SK-N-SH (cell line): ENCODE measurements at regions not wholly inside any gene's neighbourhood (a gene's known extent, or its start where the extent isn't known, plus 50 kb on each side); places are given as distances from the start of the nearest gene placed in this dataset.

Experiments used
- CTCF ChIA-PET: fragments of 300-600, 350-600 bp; formaldehyde crosslinking; extraction: SDS; loops from one replicate; lab custom pipeline; 2021; lab: Yijun Ruan, JAX
- POLR2A ChIA-PET: fragments of 350-600 bp; sonication (Branson Sonifier 250); formaldehyde crosslinking; extraction: SDS; loops from one replicate; lab custom pipeline; 2020; ENCODE audit warnings: antibody characterized with exemption, inconsistent platforms; lab: Yijun Ruan, JAX
- DNase-seq: peaks from one replicate; pipeline ENCODE4 v3.0.0; 2012
- H2AFZ ChIP-seq: fragments of 200-600 bp; sonication (generic); 2 replicates; pipeline ENCODE4 v1.8.1; 2016; ENCODE audit warnings: antibody characterized with exemption, mild to moderate bottlenecking, low read depth
- H3F3A ChIP-seq: fragments of 200-600 bp; sonication (generic); replicated peaks from 2 replicates; pipeline ENCODE3; 2016; ENCODE audit warnings: antibody characterized with exemption, mild to moderate bottlenecking; ENCODE audit not compliant: insufficient read depth
- H3K27ac ChIP-seq, 2 experiments: fragments of 200-500 bp in 1 of 2; fragments of 200-600 bp in 1 of 2; sonication (Bioruptor generic) in 1 of 2; sonication (generic), shearing (Covaris generic) in 1 of 2; 2 replicates each; pipeline versions ENCODE4 v1.5.1 to v1.6.1; 2014 to 2016; ENCODE audit warnings: low read depth in 2 of 2, inconsistent platforms in 1 of 2, low read length in 1 of 2, mild to moderate bottlenecking in 1 of 2, mixed read lengths in 1 of 2
- H3K27me3 ChIP-seq: fragments of 200-600 bp; sonication (generic), shearing (Covaris generic); 2 replicates; pipeline ENCODE4 v1.6.1; 2016; ENCODE audit warnings: mixed run types; ENCODE audit not compliant: insufficient read depth
- H3K36me3 ChIP-seq, 2 experiments: fragments of 200-500 bp in 1 of 2; fragments of 200-600 bp in 1 of 2; sonication (Bioruptor generic) in 1 of 2; sonication (generic) in 1 of 2; replicated peaks in 1 of 2; 2 replicates each; pipeline versions ENCODE3 to v1.5.1; 2014 to 2016; ENCODE audit warnings: low read length in 1 of 2, mild to moderate bottlenecking in 1 of 2; ENCODE audit not compliant: insufficient read depth in 2 of 2, control insufficient read depth in 1 of 2
- H3K4me1 ChIP-seq, 2 experiments: fragments of 200-500 bp in 1 of 2; fragments of 200-600 bp in 1 of 2; sonication (Bioruptor generic) in 1 of 2; sonication (generic), shearing (Covaris generic) in 1 of 2; 2 replicates each; pipeline versions ENCODE4 v1.5.1 to v1.6.1; 2014 to 2016; ENCODE audit warnings: low read depth in 1 of 2, low read length in 1 of 2, mixed run types in 1 of 2; ENCODE audit not compliant: insufficient read depth in 2 of 2, control insufficient read depth in 1 of 2
- H3K4me2 ChIP-seq: fragments of 200-600 bp; sonication (generic), shearing (Covaris generic); 2 replicates; pipeline ENCODE4 v1.6.1; 2017; ENCODE audit warnings: mixed run types
- H3K4me3 ChIP-seq, 2 experiments: fragments of 200-500 bp in 1 of 2; fragments of 200-600 bp in 1 of 2; sonication (Bioruptor generic) in 1 of 2; sonication (generic), shearing (Covaris generic) in 1 of 2; 2 replicates each; pipeline versions ENCODE4 v1.5.1 to v1.8.1; 2014 to 2016; ENCODE audit warnings: low read depth in 2 of 2, inconsistent platforms in 1 of 2, low read length in 1 of 2, mild to moderate bottlenecking in 1 of 2, mixed read lengths in 1 of 2, moderate library complexity in 1 of 2
- H3K79me2 ChIP-seq: fragments of 200-600 bp; sonication (generic); 2 replicates; pipeline ENCODE4 v1.8.1; 2017; ENCODE audit warnings: mild to moderate bottlenecking; ENCODE audit not compliant: insufficient read depth
- H3K9ac ChIP-seq: fragments of 200-600 bp; sonication (generic); 2 replicates; pipeline ENCODE4 v1.6.1; 2017; ENCODE audit warnings: mixed run types
- H3K9me2 ChIP-seq: fragments of 200-600 bp; sonication (generic); 2 replicates; pipeline ENCODE4 v1.6.1; 2017; ENCODE audit warnings: mixed run types
- H3K9me3 ChIP-seq: fragments of 200-600 bp; sonication (generic); 2 replicates; pipeline ENCODE4 v1.6.1; 2017; ENCODE audit warnings: mixed run types, mild to moderate bottlenecking, moderate library complexity
- H4K20me1 ChIP-seq: fragments of 200-600 bp; sonication (generic); 2 replicates; pipeline ENCODE4 v1.6.1; 2017; ENCODE audit warnings: mild to moderate bottlenecking, mixed run types; ENCODE audit not compliant: insufficient read depth
- ELF1 ChIP-seq: IDR thresholded peaks from 2 replicates; pipeline ENCODE4 v1.4.0; 2012
- EZH2phosphoT487 ChIP-seq: fragments of 200-600 bp; sonication (generic); IDR thresholded peaks from 2 replicates; pipeline ENCODE4 v1.6.1; 2017; ENCODE audit warnings: low read depth, mixed run types, mild to moderate bottlenecking, antibody characterized with exemption, moderate library complexity, borderline replicate concordance
- FOSL2 ChIP-seq: IDR thresholded peaks from 2 replicates; pipeline ENCODE4 v1.4.0; 2012; ENCODE audit warnings: low read depth, mild to moderate bottlenecking, moderate library complexity, borderline replicate concordance
- FOXJ3 ChIP-seq: sonication (generic); formaldehyde crosslinking; IDR thresholded peaks from 2 replicates; pipeline ENCODE4 v1.5.1; 2020; ENCODE audit warnings: mild to moderate bottlenecking, missing genetic modification reagents
- FOXM1 ChIP-seq: IDR thresholded peaks from 2 replicates; pipeline ENCODE4 v1.4.0; 2012; ENCODE audit warnings: low read depth, mild to moderate bottlenecking
- GATA2 ChIP-seq: sonication (generic); formaldehyde crosslinking; IDR thresholded peaks from 2 replicates; pipeline ENCODE4 v1.5.0; 2020; ENCODE audit warnings: mild to moderate bottlenecking, missing genetic modification reagents
- JUND ChIP-seq: IDR thresholded peaks from 2 replicates; pipeline ENCODE4 v1.4.0; 2012
- MEF2A ChIP-seq: IDR thresholded peaks from 2 replicates; pipeline ENCODE4 v1.4.0; 2012; ENCODE audit warnings: low read depth, borderline replicate concordance
- MXI1 ChIP-seq: IDR thresholded peaks from 2 replicates; pipeline ENCODE4 v1.6.1; 2012; ENCODE audit warnings: mild to moderate bottlenecking, low read depth, low read length, improper control_type of control experiment
- NFIC ChIP-seq: IDR thresholded peaks from 2 replicates; pipeline ENCODE4 v1.4.0; 2012; ENCODE audit warnings: borderline replicate concordance
- NRF1 ChIP-seq: IDR thresholded peaks from 2 replicates; pipeline ENCODE4 v1.6.1; 2012; ENCODE audit warnings: low read depth, mild to moderate bottlenecking, low read length
- POLR2AphosphoS5 ChIP-seq: IDR thresholded peaks from 2 replicates; pipeline ENCODE4 v1.6.1; 2012; ENCODE audit warnings: low read depth, low read length
- RAD21 ChIP-seq: IDR thresholded peaks from 2 replicates; pipeline ENCODE4 v1.6.1; 2012; ENCODE audit warnings: mild to moderate bottlenecking, low read length
- RFX5 ChIP-seq: IDR thresholded peaks from 2 replicates; pipeline ENCODE4 v1.6.1; 2012; ENCODE audit warnings: mild to moderate bottlenecking, improper control_type of control experiment, low read length
- RXRA ChIP-seq: IDR thresholded peaks from 2 replicates; pipeline ENCODE4 v1.4.0; 2012; ENCODE audit warnings: low read depth, mild to moderate bottlenecking, borderline replicate concordance
- SMC3 ChIP-seq: IDR thresholded peaks from 2 replicates; pipeline ENCODE4 v1.6.1; 2012; ENCODE audit warnings: low read depth, low read length, improper control_type of control experiment
- TAF1 ChIP-seq: IDR thresholded peaks from 2 replicates; pipeline ENCODE4 v1.6.1; 2012; ENCODE audit warnings: low read depth, mild to moderate bottlenecking, low read length, moderate library complexity, borderline replicate concordance
- TCF12 ChIP-seq: IDR thresholded peaks from 2 replicates; pipeline ENCODE4 v1.4.0; 2012
- TEAD4 ChIP-seq: IDR thresholded peaks from 2 replicates; pipeline ENCODE4 v1.4.0; 2012; ENCODE audit warnings: mild to moderate bottlenecking, borderline replicate concordance; ENCODE audit not compliant: insufficient read depth
- YY1 ChIP-seq: IDR thresholded peaks from 2 replicates; pipeline ENCODE4 v1.4.0; 2012; ENCODE audit warnings: low read depth, mild to moderate bottlenecking
- WGBS: methylation state at CpG from one replicate; pipeline ENCODE4 v1.1.6; 2017; ENCODE audit warnings: low lambda C conversion rate; 5-methylcytosine and 5-hydroxymethylcytosine counted together
- TF ChIP-seq, protein P1 (sequence below): IDR thresholded peaks from 2 replicates; pipeline ENCODE4 v1.4.0; 2012; ENCODE audit warnings: low read depth, borderline replicate concordance
- TF ChIP-seq, protein P2 (sequence below): IDR thresholded peaks from 2 replicates; pipeline ENCODE4 v1.4.0; 2012; ENCODE audit warnings: low read depth, borderline replicate concordance
- TF ChIP-seq, protein P3 (sequence below): IDR thresholded peaks from 2 replicates; pipeline ENCODE4; 2012
- TF ChIP-seq, protein P4 (sequence below): IDR thresholded peaks from 2 replicates; pipeline ENCODE4 v1.4.0; 2012; ENCODE audit warnings: low read depth

DNA sequence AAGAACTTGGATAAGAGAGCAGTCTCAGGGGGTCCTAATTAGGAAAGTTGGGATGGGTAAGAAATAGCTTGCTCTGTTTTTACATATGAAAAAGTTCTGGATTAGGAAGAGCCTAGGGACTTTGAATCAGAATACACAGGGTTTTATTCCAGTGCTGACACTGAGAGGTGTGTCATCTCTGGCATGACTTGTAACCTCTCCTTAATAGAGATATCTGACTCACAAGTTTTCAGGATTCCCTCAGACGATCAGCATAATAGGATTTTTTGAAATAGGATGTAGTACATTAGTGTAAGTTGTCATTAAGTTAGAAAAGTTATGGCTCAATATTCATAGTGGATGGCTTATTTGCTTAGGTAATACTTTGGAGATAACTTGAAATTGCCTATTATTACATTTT, 555.2 kb upstream of the MIR17HG start:
- H3K4me3 ChIP-seq = no peak overlapping the region
- ChIA-PET POLR2A (no interaction called here), CTCF (no interaction called here)
- H3K9ac ChIP-seq = no peak overlapping the region
- DNase-seq = no peak
- no peaks in the 10 kb centered on the region for H3K79me2 ChIP-seq
- H3K36me3 ChIP-seq = no peaks in the 10 kb centered on the region
- no peaks in the 10 kb centered on the region for H3K9me2 ChIP-seq
- 11% methylated on average over 1 of the region's 1 CpG for WGBS
- H3K27ac ChIP-seq = no peak overlapping the region
- H3K9me3 ChIP-seq = no peaks in the 10 kb centered on the region
- H3K4me2 ChIP-seq = no peak overlapping the region
- H3F3A ChIP-seq = no peaks in the 10 kb centered on the region
- H3K27me3 ChIP-seq = no peaks in the 10 kb centered on the region
- no peaks in the 10 kb centered on the region for H4K20me1 ChIP-seq
- peaks cover 0 to 1% of the 10 kb centered on the region in 2 experiments; a peak in 2 of 4 replicates for H3K4me1 ChIP-seq
- TF ChIP-seq JUND (no peak), TEAD4 (no peak), POLR2AphosphoS5 (no peak), FOXJ3 (no peak), NRF1 (no peak), RAD21 (no peak), RXRA (no peak), EZH2phosphoT487 (no peak), SMC3 (no peak)
- TF ChIP-seq, protein P1, sequence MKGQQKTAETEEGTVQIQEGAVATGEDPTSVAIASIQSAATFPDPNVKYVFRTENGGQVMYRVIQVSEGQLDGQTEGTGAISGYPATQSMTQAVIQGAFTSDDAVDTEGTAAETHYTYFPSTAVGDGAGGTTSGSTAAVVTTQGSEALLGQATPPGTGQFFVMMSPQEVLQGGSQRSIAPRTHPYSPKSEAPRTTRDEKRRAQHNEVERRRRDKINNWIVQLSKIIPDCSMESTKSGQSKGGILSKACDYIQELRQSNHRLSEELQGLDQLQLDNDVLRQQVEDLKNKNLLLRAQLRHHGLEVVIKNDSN = no peak
- H2AFZ ChIP-seq = no peak overlapping the region

DNA sequence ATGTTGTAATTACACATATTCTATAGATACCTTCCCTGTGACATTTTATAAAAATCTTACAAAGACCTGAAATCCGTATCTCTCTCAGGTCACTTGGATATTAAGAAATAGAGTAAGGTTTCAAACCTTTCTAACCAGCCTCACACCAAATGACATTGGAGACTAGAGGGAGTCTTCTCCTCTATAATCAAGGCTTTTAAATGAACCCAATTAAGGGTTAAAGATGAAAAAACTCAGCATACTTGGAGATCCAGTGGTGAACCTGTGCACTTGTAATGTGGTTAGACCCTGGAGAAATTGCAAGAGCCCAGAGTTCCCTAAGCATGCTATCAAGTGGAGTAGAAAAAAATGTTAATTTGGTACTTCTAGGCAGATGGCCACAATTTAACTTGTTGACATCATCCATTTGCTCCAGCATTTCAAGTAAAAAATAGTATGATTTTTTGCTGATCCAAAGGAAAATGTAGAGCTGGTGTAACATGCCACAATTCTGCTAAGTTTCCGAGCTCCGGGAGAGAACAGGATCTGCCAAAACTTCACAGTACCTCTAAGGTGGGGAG, 554.1 kb upstream of the MIR17HG start:
- Histone ChIP-seq H3K36me3 (no peaks in the 10 kb centered on the region), H3K79me2 (no peaks in the 10 kb centered on the region), H3K4me1 (peaks cover 0 to 2% of the 10 kb centered on the region in 2 experiments; a peak in 2 of 4 replicates), H4K20me1 (no peaks in the 10 kb centered on the region), H3K4me3 (no peak overlapping the region), H3K9me2 (no peaks in the 10 kb centered on the region), H3K27me3 (no peaks in the 10 kb centered on the region), H3K4me2 (no peak overlapping the region), H3F3A (no peaks in the 10 kb centered on the region), H2AFZ (no peak overlapping the region), H3K9me3 (no peaks in the 10 kb centered on the region), H3K27ac (no peak overlapping the region), H3K9ac (no peak overlapping the region)
- ChIA-PET CTCF (no interaction called here), POLR2A (no interaction called here)
- WGBS = 67% methylated on average over 3 of the region's 3 CpGs
- no peak for DNase-seq
- TF ChIP-seq SMC3 (no peak), RFX5 (no peak), JUND (no peak), NRF1 (no peak), ELF1 (no peak), MEF2A (no peak), GATA2 (CRISPR knock-in tag) (no peak), YY1 (no peak), TAF1 (no peak), NFIC (no peak), FOXM1 (no peak), FOSL2 (no peak), MXI1 (no peak), TCF12 (no peak)
- TF ChIP-seq, protein P2, sequence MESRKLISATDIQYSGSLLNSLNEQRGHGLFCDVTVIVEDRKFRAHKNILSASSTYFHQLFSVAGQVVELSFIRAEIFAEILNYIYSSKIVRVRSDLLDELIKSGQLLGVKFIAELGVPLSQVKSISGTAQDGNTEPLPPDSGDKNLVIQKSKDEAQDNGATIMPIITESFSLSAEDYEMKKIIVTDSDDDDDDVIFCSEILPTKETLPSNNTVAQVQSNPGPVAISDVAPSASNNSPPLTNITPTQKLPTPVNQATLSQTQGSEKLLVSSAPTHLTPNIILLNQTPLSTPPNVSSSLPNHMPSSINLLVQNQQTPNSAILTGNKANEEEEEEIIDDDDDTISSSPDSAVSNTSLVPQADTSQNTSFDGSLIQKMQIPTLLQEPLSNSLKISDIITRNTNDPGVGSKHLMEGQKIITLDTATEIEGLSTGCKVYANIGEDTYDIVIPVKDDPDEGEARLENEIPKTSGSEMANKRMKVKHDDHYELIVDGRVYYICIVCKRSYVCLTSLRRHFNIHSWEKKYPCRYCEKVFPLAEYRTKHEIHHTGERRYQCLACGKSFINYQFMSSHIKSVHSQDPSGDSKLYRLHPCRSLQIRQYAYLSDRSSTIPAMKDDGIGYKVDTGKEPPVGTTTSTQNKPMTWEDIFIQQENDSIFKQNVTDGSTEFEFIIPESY = no peak
- TF ChIP-seq, protein P3, sequence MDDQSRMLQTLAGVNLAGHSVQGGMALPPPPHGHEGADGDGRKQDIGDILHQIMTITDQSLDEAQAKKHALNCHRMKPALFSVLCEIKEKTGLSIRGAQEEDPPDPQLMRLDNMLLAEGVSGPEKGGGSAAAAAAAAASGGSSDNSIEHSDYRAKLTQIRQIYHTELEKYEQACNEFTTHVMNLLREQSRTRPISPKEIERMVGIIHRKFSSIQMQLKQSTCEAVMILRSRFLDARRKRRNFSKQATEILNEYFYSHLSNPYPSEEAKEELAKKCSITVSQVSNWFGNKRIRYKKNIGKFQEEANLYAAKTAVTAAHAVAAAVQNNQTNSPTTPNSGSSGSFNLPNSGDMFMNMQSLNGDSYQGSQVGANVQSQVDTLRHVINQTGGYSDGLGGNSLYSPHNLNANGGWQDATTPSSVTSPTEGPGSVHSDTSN = no peak
- TF ChIP-seq, protein P4, sequence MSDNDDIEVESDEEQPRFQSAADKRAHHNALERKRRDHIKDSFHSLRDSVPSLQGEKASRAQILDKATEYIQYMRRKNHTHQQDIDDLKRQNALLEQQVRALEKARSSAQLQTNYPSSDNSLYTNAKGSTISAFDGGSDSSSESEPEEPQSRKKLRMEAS = no peak
- TF ChIP-seq, protein P1 = no peak
